Head of caudate nucleus (tissue), 42 donors: ENCODE measurements at regions not wholly inside any gene's neighbourhood (a gene's known extent, or its start where the extent isn't known, plus 50 kb on each side); places are given as distances from the start of the nearest gene placed in this dataset.
"Not testable (repeated sequence)": the region's sequence is repeated elsewhere in the genome, so short reads cannot be mapped to it uniquely, and the experiment has no call there.

Experiments
- DNase-seq, 42 donors: peaks; one replicate each; pipeline versions ENCODE4 v3.0.0 to v3.0.0-alpha.2; 2020 to 2021; ENCODE audit warnings: mixed read lengths in 7 of 42
- intact Hi-C: fragments of 100-400 bp; cut with DNase I; formaldehyde crosslinking; loops from one replicate; pipeline ENCODE4 v1.15.0; 2022

- intact Hi-C loops, result no loop called here
- no peak for DNase-seq
Observed at GRCh38 chr11:107276077-107276476, 181.5 kb downstream of the CWF19L2 start.

DNA sequence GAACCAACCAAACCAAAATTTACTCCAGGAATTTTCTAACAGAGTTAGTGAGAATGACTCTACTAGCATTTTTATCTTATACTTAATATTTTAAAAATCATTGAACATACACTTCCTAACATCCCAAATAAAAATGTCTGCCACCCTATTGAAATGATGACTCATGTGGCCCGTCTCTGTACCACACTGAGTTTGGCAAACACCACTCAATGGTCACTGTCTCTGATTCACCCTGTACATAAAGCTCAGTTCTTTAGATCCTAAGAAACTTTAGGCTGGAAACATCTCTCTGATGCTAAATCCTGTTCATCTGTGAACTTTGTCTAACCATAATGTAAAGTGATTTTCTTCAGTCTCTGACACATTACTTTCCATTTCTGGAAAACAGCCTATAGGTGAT is 182.0 kb downstream of the CWF19L2 start:
- intact Hi-C loops, result no loop called here

DNA sequence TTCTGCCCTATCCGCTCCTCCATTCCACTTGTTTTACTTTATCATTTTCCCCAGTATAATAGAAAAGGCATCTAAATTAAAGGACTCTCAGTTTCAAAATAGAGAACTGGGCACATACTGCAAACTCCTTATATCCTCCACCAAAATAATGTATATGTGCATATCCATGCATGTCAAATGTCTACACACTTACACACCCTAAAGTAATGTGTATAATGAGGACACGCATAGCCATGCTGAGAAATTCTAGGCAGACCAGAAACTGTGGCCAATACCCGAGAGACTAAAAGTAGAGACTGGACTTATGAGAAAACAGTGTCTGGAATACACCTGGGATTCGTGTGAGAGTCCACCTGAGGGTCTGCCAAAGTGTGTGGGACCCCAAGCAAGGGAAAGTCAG is 183.5 kb downstream of the CWF19L2 start:
- intact Hi-C loops, result no loop called here
- no peak for DNase-seq

More for the DNA sequence above, 182.0 kb downstream of the CWF19L2 start:
- no peak for DNase-seq

DNA sequence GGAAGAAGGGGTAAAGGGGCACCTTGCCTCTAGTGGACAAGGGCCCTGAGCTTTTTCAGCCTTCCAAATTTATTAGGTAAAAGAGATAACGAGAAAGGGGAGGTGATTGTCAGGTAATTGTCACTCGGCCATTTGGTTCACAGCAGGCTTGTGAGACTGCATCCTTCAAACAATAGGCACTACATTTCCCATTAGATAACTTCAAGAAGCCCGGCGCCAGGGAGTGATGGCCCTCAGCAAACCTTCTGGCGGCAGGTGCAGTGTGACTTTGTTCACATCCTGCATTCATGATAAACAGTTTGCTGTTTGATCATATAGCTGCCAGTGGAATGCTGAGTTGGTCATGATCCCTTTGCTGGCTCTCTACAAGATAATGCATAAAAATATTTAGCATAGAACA is 185.1 kb downstream of the CWF19L2 start:
- intact Hi-C loops, result no loop called here
- no peak for DNase-seq

DNA sequence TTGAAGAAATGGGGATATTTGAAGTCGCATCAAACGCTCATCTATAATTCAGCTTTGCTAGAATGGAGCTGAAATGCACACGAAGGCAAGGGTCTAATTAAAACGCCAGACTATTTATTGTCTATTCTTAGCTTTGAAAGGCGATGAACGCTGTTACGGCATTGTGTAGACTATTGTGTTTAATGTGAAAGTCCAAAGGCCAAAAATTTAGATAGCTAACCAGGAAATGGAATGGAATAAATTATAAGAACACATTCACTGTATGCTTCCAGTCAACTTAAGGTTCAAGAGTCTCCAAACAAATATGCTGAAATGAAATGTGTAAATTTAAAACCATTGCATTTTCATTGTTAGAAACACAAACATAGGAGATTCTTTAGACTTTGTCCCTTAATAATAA is 186.2 kb downstream of the CWF19L2 start:
- DNase-seq, result no peak

GRCh38 chr11:107268977-107269376 is 188.6 kb downstream of the CWF19L2 start:
- intact Hi-C loops, result no loop called here
- no peak for DNase-seq

More for the DNA sequence above, 186.2 kb downstream of the CWF19L2 start:
- intact Hi-C loops, result no loop called here

GRCh38 chr11:107266455-107266854 is 191.2 kb downstream of the CWF19L2 start:
- no peak for DNase-seq
- intact Hi-C loops, result no loop called here

GRCh38 chr11:107265591-107266121 is 192.0 kb downstream of the CWF19L2 start:
- DNase-seq, result peak in 27 of 42 donors; percentile 9 to 82 (median 42)
- intact Hi-C loops, result no loop called here

DNA sequence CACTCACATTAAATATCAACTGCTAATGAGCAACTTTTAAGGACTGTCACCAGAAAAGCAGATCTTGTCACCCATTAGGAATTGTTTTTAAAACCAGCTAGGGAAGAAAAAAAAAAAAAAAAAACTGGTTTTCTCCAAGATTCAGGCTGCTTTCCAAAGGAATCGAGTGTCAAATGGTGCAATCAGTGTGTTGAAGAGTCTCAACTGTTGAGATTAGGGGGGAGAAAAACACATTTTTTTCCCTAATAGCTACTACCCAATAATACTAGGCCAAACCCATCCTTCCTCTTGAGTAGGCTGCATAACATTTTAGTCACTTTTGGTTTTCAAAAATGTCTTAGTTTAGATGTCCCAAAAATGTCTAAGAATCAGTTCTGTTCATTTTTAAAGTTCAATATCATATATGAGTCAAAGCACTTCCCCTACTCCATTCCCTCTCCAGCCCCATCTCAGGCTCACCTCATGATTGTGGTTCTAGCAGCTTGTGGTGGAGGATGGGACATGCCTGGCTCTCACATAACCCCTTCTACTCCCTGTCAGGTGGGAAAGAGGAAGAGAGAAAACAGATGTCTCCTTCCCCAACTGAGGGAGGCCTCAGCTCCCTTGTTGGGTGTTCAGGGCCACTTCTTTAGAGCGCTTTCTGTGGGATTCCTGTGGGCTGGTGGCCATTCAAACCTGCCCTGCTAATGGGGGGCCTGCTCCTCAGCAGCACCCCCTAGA is 193.6 kb downstream of the CWF19L2 start:
- intact Hi-C loops, result no loop called here
- no peak for DNase-seq

GRCh38 chr11:107259811-107260221 is 197.8 kb downstream of the CWF19L2 start:
- intact Hi-C loops, result no loop called here
- DNase-seq, result peak in 36 of 42 donors; percentile 4 to 77 (median 42)

DNA sequence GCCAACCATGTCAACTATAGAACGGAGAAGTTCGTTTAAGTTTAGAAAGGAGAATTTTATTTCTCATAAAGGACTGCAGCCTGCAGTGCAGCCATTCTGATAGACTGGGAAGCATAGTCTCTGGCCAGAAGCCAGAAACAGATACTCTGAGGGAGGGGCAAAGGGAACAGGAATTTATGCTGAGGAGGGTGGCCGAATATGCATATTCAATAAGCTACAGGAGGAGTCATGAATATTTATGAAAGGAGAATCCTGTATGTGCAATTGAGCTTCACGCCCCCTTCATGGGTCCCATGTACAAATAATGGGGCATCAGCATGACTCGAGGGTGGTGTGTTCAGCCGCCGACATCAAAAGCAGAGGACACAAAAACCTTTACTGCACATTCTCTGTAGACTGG is 199.9 kb downstream of the CWF19L2 start:
- intact Hi-C loops, result no loop called here

GRCh38 chr11:107253661-107254060 is 204.0 kb downstream of the CWF19L2 start:
- DNase-seq, intact Hi-C loops: not testable (repeated sequence)

More for the DNA sequence above, 199.9 kb downstream of the CWF19L2 start:
- no peak for DNase-seq

GRCh38 chr11:107252429-107253161 is 205.0 kb downstream of the CWF19L2 start:
- intact Hi-C loops, result no loop called here
- no peak for DNase-seq

GRCh38 chr11:107251298-107251697 is 206.3 kb downstream of the CWF19L2 start:
- DNase-seq, result no peak
- intact Hi-C loops, result no loop called here

- intact Hi-C loops, result no loop called here
- no peak for DNase-seq
Observed at GRCh38 chr11:107250017-107250416, 207.6 kb downstream of the CWF19L2 start.

GRCh38 chr11:107249054-107249453 is 208.6 kb downstream of the CWF19L2 start:
- intact Hi-C loops, result no loop called here
- DNase-seq, result no peak

DNA sequence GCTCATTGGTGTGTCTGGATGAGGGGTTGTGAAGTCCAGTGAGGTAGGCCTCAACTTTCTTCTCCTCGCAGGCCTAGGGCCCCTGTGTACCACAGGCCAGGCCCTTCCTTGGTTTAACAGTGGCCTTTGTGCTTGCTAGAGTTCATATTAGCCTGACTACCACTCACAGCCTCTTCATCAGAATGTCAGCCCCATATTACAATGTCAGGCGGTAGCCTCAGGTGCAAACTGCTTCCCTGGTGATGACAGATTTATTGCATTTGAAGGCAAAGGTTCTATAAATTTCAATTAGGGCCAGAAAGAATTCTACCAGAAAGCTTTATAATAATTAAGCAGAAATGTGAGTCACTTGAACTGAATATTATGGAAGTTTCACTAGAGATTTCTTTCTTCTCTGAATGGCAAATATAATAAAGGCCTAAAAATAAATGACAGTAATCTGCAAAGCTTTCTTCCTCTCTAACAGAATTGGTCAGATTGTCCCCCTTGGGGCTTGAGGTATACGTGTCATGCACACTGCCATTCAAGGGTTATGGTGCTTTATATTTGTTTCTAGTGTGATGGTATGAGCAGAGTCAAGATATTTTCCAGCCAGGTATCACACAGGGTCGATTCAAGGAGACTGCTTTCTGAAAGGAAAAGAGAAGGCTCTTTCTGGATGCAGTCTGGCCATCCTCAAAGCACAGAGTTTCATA is 210.3 kb downstream of the CWF19L2 start:
- intact Hi-C loops, result no loop called here

GRCh38 chr11:107243929-107244328 is 213.7 kb downstream of the CWF19L2 start:
- intact Hi-C loops, result no loop called here
- DNase-seq, result no peak

More for the DNA sequence above, 210.3 kb downstream of the CWF19L2 start:
- DNase-seq, result no peak

DNA sequence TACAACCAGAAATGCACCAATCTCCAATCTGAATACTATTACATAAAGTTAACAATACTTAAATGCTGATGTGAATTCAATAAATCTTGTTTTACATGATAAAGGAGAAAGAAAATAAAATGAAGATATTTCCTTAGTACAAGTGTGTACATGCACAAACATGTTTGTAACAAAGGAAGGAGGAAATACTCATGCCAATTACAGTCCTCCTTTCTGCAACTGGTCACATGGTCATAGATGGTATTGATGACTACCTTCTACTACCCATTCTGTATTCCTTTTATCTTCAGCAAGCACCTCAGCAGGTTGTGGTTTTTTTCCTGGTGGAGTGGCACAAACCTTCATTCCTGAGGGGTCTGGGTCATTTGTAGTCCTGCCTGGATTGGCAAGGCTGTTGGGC is 214.2 kb upstream of the GUCY1A2 start:
- no peak for DNase-seq
- intact Hi-C loops, result no loop called here

DNA sequence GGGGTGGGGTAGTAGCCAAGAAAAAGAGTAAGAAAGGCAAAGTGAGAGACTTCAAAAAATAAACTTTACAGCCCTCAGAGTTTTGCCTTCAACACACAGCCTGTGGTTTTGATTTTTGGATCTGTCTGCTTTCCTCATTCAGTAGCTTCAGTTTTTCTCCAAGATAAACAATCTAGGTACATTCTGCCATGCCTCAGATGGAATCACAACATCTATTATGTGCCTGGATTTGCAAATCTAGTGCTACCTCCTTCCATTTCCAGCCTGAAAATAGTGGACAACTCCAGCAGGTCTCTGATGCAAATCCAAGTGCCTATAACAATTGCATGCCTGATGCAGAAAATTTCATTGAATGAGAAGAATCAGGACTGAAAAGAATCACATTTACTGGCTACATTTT is 206.6 kb upstream of the GUCY1A2 start:
- no peak for DNase-seq
- intact Hi-C loops, result no loop called here
